ENCODE measurements at regions not wholly inside any gene's neighbourhood (a gene's known extent, or its start where the extent isn't known, plus 50 kb on each side); places are given as distances from the start of the nearest gene placed in this dataset.
A peak's percentile ranks its signal among the peaks of the same experiment; 100 is the strongest.
"Not testable (repeated sequence)": the region's sequence is repeated elsewhere in the genome, so short reads cannot be mapped to it uniquely, and the experiment has no call there.

DNA sequence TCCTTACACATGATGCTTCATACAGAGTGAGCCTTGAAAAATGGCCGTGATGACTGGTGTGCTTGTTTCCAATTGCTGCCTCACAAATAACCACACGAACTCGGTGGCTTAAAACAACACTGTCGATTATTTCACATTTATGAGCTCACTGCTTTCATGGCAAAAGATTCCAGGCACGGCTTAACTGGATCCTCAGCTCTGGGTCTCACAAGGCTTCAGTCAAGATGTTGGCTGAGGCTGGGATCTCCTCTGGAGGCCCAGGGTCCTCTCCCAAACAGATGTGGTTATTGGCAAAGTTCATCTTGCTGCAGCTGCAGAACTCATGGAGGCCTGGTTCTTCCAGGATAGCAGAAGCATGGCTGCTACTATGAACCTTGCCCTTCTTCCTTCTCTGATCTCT lies 144.6 kb downstream of the TFAP2C start:
- DNase-seq: no peak

DNA sequence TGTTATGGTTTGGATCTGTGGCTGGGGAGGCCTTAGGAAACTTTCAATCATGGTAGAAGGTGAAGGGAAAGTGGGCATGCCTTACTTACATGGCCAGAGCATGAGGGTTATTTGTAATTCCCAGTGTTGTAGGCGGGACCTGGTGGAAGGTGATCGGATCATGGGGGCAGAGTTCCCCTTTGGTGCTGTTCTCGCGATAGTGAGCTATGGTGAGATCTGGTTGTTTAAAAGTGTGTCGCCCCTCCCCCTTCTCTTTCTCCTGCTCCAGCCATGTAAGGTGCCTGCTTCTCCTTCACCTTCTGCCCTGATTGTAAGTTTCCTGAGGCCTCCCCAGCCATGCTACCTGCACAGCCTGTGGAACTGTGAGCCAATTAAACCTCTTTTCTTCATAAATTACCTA lies 145.8 kb downstream of the TFAP2C start:
- no peak for DNase-seq

DNA sequence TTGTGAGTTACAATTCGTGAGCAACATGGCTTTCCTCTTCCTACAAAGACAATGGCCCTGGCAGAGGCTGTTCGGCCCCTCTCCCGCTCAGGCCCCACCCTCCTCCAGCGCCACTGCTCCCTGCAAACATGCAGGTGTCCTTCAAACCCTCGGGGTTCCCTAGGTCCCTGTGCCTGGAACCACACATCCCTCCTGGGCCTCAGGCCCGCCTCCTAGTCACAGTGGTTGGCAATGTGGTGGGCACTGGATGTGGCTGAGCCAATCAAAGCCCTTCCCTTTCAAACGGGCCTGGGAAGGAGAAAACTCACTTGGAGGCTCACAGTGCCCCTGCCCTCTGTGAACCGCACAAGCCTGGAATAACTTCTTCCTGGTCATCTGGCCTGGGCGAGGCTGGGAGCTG lies 147.2 kb downstream of the TFAP2C start:
- no peak for DNase-seq

DNA sequence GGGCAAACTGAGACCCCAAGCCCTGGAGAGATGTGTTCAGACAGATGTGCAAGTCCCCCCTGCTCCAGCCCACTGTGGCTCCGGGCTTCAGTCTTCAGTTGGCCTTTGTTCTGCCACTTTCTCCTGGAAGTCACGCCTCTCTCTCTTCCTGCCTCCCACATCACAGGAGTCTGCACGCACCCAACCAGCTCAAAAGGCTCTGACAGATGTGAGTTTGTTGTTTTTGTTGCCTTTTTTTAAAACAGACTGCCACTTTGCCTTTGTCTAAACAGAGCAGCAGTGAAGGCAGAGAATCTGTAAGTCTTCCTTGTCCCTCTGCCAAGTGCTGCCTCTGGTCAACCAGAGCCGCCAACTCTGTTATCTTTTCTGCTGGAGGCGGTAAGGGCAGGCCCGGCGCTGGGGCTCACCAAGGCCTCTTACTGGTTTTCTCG lies 149.7 kb downstream of the TFAP2C start:
- DNase-seq: no peak

DNA sequence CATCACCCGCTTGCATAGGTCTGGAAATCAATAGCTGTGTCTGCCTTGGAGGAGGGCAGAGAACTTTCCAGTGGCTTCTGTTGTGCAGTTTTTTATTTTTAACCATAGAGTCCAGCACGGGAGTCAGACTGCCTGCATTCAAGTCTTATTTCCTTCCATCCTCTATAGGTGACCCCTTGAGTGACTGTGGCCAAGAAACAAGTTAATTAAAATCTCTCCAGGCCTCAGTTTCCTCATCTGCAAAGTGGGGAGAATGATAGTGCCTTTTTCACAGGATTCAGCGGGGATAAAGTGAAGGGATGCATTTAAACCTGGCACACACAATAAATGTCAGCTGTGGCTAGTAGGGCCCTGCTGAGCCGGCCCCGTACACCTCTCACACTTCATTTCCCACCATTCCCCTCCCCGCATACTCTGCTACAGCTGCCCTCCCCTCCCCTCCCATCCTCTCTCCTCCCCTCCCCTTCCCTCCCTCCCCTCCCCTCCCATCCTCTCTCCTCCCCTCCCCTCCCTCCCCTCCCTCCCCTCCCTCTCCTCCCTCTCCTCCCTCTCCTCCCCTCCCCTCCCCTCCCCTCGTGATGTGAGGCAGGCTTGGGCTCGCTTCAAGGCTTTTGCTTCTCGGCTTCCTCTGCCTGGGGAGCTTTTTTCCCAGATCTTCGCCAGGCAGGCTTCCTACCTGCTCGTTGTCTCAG lies 150.5 kb downstream of the TFAP2C start:
- DNase-seq: no peak

DNA sequence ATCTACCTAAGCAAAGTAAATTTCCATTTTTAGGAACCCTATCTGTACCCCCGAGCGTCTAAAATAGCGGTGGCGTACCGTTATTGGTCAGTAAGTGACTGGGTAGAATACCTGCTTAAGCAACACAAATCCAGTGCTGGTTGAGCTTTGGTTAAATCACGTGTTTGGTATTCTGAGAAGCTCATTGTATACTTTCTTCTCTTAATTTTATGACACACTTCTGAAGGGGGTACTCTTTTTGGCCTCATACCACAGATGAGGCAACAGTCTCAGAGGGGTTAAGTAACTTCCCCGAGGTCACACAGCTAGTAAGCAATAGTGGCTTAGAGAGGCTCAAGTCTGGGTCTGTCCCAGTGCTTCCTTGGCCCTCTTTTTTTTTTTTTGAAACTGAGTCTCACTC lies 151.2 kb downstream of the TFAP2C start:
- DNase-seq: peak; percentile 79

DNA sequence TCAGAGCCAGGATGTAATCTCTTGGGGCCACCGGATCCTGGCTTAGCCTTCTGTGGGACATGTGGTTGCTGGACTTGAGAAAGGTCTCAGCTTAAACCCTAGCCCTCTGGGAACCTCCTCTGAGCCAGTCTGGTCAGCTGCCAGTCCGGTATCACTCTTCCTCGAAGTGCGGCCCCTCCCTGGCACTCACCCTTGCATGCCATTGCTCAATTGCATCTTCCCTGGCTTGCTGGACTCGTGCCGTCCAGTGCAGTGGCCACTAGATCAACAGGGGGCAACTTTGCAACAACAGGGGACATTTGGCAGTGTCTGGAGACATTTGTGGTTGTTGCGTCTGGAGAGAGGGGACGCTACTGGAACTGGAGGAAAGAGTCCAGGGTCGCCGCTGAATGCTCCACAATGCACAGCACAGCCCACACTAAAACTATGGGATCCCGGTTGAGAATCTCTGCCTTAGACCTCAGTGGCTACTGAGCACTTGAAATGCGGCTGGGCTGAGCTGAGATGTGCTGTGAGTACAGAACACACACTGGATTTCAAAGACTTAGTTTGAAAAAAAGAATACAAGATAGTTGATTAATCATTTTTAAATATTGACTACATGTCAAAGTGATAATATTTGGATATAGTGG lies 152.1 kb downstream of the TFAP2C start:
- peak; percentile 47 for DNase-seq

DNA sequence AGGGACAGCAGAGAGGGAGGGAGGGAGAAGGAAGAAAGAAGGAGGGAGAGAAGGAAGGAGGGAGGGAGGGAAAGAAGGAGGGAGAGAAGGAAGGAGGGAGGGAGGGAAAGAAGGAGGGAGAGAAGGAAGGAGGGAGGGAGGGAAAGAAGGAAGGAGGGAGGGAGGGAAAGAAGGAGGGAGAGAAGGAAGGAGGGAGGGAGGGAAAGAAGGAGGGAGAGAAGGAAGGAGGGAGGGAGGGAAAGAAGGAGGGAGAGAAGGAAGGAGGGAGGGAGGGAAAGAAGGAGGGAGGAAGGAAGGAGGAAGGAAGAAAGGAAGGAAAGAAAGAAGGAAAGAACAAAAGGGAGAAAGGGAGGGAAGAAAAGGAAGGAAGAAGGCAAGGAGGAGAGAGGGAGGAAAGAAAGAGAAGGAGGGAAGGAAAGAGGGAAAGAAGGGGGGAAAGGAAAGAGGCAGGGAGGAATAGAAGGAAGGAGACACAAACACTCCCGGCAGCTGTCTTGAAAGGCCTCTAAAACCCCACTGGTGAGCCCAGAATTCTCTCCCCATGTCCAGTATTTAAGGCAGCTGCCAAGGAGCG lies 153.0 kb downstream of the TFAP2C start:
- not testable (repeated sequence) for DNase-seq

DNA sequence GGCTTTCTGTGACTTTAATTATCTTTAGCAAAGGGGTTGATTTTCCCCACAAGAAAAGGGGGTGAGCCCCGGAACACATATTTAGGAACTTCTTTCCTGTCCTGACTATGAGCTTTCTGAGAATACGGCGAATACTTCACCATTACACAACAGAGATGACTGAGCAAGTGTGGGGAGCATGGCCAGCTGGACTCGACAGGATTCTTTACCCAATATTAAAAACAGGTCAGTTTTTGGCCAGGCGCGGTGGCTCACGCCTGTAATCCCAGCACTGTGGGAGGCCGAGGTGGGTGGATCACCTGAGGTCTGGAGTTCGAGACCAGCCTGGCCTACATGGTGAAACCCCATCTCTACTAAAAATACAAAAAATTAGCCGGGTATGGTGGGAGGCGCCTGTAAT lies 153.7 kb downstream of the TFAP2C start:
- DNase-seq: not testable (repeated sequence)

DNA sequence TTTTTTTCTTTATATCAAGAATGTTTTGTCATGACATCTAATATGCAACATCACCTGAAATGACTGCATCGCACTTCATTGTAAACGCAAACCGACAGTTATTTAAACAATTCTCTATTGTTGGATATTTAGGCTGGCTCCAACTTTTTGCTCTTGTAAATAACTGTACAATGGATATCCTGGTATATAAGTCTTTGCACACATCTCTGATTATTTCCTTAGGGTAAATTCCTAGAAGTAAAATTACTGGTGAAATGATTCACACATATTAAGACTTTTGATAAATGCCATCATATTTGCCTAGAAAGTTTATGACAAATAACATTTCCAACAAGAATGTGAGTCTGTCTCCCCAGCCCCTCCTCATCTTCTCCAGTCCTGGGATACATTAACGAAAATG lies 154.7 kb downstream of the TFAP2C start:
- no peak for DNase-seq

DNA sequence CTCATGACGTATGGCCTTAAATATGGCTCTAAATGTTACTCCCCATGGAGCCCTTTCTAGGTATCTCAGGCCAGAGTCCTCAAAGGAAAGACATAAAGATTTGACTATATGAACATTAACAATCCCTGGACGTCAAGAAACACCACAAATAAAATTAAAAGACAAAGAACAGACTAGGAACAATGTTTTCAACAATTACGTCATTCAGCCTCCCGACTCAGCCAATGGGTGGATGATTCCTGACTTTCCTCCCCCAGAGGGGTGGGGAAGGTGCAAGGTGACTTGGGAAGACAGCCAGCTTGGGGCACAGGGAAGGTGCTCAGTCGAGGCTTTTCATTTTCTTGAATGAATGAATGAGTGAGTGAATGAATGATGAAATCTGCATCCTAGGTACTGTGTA lies 157.4 kb downstream of the TFAP2C start:
- DNase-seq: no peak

DNA sequence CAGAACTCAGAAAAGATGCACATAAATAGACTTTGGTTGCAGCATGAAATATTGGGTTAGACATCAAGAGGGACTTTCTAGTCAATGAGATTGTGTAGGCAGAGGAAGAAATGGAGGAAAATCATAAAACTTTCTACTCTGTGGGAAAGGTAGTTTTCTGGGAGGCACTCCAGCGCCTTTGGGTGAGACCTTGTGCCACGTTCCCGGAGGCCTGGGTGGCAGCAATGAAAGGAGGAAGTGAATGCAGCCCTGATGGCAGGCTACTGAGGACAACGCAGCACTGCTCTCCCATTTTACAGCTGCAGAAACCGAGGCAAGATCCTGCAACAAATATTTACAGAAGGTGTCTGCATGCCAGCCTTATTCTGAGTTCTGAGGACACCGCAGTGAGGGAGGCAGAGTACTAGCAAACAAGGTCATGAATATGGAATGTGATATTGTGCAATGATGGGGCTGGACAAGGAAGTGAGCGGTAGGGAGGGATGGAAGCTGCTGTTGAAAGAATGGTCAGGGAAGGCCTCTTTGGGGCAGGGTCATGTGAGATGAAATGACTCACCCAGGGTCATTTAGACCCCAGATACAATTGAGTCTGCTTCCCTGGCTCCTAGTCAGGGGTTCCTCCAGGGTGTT lies 159.1 kb downstream of the TFAP2C start:
- DNase-seq: peak; percentile 71

DNA sequence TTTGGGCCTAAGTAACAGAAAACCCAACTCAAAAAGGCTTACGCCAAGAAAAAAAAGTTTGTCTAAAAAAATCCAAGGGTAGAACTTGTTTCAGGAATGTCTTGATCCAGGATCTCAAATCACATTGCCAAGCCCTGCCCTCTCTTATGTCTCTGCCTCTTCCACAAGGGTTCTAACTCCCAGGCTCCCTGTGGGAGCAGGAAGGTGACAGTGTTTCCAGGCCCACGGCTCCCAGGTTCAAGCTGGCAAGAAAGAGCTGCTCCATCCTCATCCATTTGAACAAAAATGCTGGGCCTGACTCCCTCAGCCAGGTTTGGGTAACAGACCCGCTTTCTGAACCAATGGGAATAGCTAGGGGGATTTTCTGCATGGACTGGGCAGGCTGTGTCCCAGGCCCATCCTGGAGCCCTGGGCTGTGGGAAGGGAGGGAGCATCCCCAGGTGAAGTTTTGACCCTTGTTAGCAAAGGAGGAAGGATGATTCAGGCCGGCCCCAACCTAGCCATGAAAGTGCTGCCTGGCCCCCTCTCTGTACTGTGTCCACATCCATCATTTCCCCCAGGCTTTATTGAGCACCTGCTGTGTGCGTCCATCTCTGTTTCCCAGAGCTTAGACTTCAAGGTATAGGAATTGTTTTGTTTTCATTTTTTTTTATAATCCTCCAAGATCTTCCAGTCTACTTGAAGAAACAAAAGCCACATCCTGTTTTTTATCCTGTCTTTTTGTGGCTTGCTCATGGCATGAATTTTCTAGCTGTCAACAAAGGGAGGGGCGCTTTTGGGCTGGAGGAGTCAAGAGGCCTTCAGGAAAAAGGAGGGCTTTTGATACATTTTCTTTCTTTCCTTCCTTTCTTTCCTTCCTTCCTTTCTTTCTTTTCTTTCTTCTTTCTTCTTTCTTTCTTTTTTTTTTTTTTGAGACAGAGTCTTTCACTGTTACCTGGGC lies 159.8 kb downstream of the TFAP2C start:
- peak; percentile 19 for DNase-seq

DNA sequence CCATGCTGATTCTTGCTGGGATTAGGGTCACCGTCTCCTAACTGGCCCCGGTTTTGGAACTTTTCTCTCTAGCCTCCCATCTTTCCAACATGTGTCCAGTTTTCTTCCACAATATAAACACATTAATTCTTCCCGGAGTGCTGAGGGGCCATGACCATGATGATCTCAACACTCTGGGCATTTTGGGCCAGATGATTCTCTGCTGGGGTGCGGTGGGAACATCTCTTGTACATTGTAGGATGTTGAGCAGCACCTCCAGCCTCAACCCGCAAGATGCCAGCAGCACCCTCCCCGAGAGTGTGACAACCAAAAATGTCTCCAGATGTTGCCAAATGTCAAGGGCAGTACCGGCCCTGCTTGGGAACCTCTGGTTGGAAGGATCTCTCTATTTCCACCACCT lies 164.8 kb downstream of the TFAP2C start:
- no peak for DNase-seq

DNA sequence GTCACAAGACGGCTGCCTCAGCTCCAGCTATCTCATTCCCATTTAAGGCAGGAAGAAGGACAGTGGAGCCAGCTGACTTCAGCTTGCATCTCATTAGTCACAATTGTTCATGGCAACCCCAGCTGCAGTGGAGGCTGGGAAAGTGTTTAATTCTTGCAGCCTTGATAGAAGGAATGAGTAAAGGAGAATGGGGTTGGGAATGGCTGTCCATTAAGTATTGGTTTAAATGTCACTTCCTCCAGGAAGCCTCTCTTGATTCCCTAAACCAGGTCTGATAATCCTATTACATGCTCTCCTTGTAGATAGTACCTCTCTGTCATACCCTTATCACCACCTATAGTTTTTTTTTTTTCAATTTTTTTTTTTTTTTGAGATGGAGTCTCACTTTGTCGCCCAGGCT lies 166.4 kb downstream of the TFAP2C start:
- no peak for DNase-seq

DNA sequence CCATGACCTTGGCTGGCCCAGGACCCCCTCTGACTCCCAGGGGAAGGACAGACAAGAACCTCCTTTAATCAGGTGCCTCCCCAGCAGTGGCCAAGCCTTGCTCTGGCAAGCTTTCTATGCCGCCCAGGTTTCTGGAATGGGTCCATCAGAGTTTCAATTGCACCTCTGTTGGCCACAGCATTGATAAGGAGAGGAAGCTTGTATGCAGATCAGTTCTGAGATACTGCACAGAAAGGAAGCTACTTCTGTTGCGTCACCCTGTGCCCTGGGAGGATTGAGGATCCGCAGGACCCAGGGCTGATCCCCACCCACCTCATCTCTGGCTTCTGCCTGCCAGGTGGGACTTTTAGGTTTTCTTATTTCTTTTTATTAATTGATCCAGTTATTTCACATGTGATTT lies 167.2 kb downstream of the TFAP2C start:
- DNase-seq: peak; percentile 35

DNA sequence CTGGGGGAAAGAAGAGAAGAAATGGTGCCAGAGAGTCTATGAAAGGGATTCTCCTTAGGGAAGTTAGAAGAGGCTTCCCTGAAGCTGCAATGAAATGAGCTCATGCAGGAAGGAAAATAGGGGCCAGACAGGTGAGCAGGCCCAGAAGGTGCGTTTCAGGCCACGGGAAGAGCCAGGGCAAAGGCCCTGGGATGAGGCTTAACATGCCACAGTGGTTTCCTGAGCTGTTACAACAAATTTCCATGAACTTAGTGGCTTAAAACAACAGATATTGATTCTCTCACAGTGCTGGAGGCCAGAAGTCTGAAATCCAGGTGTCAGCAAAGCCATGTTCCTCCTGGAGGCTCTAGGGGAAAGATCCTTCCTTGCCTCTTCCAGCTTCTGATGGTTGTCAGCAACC lies 167.9 kb downstream of the TFAP2C start:
- no peak for DNase-seq

DNA sequence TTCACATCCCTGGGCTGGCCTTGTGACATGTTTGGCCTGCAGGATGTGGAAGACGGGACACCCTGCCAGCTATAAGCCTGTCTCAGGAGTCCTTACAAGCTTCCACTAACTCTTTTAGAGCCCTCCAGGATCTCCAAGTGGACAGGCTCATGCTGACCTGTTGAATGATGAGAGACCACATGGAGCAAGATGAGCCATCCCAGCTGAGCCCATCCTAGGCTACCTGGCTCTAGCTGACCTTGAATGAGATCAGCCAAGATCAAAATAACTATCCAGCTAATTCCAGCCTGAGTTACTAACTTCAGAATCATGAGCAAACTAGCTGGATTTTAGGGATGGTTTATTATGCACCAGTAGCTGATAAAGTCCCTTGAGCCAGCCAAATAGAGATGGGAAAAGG lies 169.5 kb downstream of the TFAP2C start:
- no peak for DNase-seq

DNA sequence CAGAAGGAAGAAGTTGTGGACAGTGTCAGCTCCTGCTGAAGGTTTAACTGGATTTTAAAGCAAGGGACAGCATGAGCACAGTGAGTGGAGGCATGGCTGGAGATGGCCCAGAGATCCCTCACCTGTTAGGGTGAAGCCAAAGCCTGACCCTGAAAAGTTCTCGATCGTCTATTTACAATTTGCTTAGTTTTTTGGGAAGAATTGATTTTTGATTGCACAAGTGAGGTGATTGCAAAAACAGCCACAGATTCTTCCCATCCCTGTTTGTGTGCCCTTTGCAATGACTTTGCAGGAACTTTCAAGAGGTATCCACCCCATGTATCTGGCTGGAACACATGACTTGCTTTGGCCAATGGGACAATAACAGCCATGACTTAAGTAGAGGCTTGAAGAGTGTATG lies 170.1 kb downstream of the TFAP2C start:
- no peak for DNase-seq

DNA sequence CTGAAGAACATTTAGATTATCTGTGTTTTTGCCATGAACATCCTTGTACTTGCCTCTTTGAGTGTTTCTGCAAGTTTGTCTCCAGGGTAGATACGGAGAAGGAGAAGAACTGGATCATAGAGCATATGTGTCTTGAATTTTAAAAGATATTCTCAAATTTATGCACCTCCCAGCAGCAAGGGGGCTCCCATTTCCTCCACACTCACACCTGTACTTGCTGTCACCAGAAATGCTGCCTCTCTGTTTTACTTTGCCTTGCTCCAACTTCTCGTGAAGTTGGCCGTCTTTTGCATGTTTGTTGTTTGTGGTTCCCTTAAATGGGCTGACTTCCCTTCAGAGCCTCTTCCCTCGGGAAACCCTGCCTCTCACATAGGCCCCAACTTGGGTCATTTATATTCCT lies 171.0 kb downstream of the TFAP2C start:
- no peak for DNase-seq

DNA sequence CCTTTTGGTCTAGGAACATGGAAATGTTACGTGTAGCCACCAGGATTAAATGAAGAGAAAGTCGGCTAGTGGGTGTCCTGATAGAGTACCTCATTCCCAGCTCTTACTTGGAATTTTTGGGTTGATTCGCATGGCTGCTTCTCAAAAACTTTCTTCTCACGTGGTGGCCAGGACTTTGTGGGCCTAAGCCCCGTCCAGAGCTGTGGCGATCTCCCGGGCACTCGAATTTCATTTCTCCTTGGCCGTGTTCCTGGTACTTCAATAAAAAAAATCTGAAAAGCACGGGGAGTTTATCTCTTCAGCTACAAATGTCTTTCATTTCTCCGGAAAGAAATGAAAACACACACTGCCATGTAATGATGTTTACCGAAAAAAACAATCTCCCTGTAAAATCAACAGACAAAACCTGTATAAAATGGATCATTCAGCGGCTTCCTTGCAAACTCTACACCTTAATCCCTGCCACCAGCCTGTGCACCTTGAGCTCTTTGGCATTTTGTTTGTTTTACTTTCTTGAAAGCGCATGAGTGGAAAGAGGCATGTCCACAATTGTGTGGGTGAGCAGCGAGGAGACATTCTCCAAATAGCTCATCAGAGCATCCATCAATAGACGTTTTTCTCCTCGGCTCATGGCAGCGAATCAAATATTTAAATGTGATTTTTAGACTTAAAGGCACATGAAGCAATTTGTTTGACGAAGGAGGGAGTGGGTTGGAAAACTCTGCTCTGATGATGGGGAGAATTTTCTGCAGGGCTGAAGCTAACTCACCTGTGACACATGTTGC lies 173.1 kb downstream of the TFAP2C start:
- no peak for DNase-seq

DNA sequence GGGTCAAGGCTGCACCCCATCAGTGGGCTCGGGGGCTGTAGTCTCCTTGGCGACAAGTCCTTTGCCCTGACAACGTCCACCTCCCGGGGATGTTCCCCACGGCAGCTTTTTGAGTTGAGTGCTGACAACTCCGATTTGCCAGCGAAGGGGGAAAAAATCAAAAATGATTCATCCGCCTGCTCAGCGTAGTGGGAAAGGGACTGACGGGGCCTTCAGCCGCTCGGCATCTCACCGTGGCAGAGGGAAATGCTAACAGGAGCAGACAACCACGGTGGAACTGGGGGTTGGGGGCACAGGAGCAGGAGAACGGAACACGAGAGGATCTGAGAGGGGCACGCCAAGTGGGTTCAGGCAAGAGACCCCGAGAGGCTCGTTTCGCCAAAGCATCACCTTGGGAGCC lies 173.7 kb downstream of the TFAP2C start:
- DNase-seq: no peak

Data from MV-4-11 (cell line).